ENCODE measurements at regions not wholly inside any gene's neighbourhood (a gene's known extent, or its start where the extent isn't known, plus 50 kb on each side); places are given as distances from the start of the nearest gene placed in this dataset.

DNA sequence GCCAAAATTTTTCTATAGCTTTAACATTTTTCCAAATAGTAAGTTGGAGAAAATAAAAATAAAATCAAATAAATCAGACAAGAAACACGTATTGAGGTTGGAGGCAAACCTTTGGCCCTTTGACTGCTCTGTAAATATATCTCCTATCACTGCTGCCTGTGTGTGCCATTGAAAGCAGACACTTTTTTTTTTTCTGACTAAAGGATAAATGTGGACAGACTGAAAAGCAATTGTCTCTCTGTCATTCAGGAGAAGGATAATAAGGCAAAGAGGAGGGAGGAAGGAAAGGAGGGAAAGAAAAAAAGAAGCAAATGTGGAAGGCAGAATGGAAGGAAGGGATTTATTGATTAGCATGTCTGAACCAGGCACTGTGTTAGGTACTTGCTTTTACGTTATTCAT lies 85.2 kb upstream of the SULF2 start:
- no peak for DNase-seq (ENCODE audit: low read depth)

DNA sequence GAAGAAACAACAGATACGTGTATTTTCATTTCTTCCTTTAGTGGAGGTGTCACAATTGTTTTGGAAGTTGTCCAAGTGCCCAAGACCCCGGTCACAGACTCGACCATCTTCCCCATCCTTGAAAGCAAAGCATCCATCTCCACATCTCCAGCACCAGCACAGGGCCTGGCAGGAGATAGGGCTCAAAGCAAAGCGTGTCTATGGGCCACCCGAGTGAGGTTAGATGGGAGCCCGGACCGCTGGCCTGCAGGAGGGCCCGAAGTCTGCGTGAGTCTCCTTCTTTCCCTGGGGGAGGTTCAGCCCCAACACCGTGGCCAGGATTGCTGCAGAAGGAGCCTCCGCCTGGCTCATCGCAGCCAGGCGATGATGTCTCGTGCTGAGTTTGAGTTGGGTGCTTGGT lies 83.5 kb upstream of the SULF2 start:
- DNase-seq (ENCODE audit: low read depth) = no peak

DNA sequence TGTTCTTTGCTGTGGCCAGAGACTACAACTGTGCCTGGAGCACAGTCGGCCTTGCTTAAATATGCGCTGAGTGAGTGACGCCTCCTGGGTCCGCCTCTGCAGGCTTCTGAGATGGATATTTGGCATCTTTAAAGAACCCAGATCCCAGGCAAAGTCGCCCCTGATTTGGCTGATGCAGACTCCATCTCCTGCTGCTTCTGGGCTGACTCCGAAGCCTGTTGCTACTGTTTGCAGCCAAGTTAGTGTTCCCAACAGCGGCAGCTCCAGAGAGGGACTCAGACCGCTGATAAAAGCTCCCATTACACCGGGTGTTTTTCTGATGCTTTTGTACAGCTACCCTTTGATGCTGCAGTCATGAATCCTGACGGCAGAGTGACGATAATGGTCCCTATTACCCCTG lies 83.0 kb upstream of the SULF2 start:
- no peak for DNase-seq (ENCODE audit: low read depth)

DNA sequence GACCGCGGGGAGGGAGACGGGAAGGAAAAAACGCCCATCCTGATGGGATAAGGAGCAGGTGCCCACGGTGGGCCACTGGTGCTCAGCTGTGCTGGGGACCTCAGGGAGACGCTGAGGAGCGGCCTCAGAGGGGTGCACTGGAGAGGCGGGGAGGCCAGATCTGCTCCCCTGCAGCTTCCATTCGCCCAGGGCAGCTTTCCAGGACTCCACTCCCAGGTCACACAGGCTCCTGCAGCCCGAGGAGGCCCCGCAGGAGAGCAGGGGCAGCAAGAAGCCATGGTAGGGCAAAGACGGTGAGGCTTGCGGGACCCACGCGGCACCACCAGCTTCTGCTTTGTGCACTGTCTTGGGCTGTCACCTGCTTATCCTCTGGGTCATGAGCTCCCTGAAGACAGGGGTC lies 82.5 kb upstream of the SULF2 start:
- DNase-seq (ENCODE audit: low read depth) = no peak

DNA sequence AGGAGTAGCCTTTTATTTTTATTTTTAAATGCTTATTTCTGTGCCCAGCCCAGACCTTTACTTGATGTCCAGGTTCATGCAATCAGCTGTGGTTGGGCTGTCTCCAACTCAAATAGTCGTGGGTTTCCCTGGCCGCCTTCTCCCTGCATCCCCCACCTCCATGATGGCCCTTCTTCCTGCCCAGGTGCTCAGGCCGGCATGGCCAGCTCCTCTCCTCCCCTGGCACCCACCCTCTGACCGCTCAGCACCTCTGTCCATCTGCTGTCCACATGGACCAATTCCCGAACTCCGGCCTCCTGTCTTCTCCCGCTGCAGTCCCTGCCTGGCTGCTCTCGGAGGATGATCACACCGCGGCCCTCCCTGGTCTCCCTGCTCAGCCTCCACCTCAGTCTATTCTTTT lies 81.2 kb upstream of the SULF2 start:
- no peak for DNase-seq (ENCODE audit: low read depth)

DNA sequence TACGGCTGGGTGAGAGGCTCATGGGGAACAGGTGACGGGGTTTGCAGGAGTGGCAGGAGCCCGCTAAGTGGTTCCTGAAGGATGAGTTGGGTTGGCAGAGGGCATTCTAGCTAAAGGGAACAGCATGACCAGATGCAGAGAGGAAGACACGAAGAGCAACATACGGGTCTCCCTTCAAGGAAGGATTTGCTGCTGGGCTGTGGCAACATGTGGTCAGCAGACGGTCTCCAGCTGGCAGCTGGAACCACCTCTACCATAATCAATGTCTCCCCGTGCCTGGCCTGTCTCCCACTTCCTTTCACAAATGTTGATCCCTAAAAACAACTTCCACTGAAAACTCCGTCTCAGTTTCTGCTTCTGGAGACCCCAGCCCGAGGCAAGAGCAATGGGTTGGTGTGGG lies 80.6 kb upstream of the SULF2 start:
- DNase-seq (ENCODE audit: low read depth) = no peak

DNA sequence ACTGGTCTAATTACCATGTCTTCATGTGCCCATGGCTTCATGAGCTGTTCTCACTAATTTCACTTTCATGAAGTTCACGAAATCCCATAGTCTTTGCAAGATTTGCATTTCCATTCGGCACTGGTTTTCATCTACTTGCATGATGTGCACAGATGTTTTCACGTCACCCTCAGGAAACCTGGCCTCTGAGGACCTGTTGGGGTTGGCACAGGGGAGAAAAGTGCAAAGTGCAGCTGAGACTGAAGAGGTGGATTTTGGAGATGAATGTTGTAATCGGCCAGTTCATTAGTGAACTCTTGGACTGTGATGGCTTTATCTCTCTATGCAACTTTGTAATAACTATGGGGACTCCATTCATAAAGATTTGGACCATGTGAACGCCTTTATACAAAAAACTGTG lies 80.2 kb upstream of the SULF2 start:
- DNase-seq (ENCODE audit: low read depth) = no peak

DNA sequence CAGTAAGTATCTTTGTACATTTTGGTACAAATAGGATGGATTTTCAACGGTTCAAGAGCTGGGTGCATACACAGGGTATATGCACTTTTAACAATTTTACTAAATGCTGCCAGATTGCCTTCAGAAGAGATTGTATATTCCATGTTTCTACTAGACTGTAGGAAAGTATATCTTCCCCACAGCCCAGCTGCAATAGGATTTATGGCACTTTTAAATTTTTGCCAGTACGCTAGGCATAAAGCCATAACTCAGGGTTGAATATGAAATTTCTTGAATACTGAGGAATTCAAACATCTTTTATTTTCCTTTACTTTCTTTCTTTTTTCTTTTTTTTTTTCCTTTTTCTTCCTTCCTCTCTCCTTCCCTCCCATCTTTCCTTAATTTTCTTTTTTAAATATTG lies 78.7 kb upstream of the SULF2 start:
- DNase-seq (ENCODE audit: low read depth) = no peak

DNA sequence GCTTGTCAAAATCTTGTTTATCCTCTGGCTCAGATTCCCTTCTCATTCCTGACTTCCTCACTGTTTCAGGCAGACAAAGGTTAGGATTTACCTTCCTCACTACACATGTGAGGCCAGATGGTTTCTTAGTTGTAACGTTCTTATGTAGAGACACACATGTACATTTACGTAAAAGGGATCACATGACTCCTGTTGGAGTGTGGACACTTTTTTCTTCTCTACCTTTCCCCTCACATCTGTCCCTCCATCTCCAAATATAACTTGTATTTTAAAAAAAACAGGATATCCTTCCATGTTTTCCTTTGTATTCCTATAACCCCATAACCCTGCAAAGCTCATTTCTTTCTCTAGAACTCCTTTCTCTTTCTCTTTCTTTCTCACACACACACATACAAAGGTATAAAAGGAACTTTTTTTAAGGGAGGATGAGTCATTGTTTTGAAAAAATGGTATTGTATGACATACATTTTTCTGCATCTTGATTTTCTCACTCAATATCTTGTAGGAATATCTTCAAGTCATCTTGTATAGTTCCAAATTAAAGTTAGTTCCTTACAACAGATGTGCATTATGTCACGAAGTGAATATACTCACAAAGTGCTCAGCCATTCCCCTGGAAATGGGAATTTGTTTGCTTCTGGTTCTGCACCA lies 78.2 kb upstream of the SULF2 start:
- no peak for DNase-seq (ENCODE audit: low read depth)

DNA sequence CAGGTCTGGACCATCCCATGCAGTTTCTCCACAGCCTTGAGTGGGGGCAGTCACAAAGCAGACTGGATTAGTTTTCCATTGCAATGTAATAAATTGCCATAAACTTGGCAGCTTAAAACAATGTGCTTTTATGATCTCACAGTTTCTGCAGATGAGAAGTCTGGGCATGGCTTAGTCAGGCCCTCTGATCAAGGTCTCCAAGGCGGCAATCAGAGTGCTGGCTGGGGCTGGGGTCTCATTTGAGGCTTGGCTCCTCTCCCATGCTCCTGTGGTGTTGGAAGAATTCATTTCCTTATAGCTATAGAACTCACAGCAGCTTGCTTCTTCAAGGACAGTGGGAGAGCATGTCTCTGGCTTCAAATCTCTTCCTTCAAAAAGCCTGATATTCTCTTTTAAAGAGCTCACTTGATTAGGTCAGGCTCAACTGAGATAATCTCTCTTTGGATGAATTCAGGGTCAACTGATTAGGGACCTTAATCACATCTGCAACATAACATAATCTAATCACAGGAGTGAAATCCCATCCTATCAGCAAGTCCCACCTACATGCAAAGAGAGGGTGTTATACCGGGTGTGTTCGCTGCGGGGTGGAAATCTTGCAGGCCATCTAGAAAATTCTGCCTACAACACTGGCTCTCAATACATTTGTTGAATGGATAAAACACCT lies 77.4 kb upstream of the SULF2 start:
- no peak for DNase-seq (ENCODE audit: low read depth)

DNA sequence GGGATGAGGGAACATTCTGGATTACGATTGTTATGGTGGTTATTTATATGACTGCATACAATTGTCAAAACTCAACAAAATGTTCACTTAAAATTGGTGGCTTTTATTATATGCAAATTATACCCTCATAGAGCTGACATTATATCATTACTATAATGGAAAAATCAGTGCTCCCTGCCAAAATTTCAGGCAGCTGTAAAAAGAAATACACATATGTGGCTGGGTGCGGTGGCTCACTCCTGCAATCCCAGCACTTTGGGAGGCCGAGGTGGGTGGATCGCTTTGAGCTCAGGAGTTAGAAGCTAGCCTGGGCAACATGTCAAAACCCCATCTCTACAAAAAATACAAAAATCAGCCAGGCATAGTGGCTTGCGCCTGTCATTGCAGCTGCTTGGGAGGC lies 75.8 kb upstream of the SULF2 start:
- no peak for DNase-seq (ENCODE audit: low read depth)

DNA sequence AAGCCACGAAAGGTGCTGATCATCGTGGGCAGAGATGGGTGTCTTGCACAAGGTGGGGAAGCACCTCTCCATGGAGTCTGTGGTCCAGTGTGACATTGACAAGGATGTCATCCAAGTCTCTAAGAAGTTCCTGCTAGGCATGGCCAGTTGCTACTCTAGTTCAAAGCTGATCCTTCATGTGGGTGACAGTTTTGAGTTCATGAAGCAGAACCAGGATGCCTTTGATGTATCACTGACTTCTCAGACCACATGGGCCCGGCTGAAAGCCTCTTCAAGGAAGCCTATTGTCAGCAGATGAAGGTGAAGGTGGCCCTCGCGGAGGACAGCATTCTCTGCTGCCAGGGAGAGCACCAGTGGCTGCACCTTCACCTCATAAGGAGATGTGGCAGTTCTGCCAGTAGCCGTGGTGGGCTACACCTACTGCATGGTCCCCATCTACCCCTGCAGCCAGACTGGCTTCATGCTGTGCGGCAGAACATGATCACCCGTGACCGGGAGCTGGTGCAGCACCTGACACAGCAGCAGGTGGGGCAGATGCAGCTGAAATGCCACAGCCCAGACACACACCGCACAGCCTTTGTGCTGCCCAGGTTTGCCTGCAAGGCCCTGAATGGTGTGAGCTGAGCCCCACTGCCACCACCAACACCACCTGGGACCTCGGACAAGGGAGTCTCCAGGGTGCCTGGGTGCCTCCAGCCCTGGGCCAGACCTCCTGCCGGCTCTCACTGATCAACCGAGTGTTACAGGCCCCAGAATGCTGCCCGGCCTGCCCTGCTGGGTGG lies 75.0 kb upstream of the SULF2 start:
- no peak for DNase-seq (ENCODE audit: low read depth)

DNA sequence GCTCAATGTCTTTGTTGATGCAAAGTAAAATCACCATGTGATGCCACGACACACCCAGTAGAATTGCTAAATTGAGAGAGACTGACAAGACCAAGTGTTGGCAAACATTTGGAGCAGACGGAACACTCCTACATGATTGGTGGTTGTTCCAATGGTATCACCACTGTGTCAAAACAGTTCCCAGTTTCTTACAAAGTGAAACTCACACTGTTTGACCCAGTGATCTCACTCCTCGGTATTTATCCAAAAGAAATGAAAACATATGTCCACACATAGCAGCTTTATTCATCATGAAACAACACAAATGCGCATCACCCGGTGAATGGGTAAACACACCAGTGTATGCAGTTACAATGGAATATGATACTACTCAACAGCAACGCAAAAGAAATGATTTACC lies 74.0 kb upstream of the SULF2 start:
- DNase-seq (ENCODE audit: low read depth) = no peak

DNA sequence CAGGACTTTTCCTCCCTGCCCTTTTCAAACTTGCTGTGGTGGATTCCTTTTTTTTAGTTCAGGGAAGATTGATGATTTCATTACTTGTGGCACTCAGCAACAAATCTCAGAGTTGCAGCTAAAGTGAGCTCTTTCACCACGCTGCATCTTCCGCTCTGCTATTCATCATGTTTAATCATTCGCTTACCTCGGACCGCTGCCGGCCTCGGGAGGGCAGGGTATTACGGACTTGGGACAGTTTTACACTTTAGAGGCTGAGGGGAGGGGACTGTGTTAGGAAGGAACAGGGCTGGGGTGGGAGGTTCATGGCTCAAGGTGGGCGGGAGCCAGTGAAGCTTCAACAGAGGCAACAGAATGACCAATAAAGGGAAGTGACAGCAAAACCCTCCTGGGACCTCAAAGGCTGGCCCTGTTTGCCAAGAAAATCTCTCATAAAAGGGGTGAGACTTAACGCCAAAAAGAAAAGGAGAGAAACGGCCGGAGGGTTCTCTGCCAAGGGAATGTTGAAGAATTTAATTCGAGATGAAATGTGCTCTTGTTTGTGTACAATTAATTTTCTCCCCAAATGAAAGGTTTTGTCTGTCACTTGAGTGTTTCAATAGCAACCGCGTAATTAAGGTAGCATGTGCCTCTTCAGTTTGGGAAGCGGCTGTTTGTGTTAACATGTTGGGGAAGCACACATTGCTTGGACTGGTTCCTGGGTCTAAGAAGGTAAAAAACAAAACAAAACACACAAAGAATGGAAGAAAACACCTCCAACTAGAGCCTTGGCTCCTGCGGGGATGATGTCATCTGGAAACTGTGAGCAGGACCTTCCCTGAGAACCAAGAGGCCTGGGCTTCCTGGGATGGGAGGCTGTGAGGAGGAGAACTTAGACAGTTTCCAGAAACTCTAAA lies 72.5 kb upstream of the SULF2 start:
- peak; percentile 90 for DNase-seq (ENCODE audit: low read depth)

DNA sequence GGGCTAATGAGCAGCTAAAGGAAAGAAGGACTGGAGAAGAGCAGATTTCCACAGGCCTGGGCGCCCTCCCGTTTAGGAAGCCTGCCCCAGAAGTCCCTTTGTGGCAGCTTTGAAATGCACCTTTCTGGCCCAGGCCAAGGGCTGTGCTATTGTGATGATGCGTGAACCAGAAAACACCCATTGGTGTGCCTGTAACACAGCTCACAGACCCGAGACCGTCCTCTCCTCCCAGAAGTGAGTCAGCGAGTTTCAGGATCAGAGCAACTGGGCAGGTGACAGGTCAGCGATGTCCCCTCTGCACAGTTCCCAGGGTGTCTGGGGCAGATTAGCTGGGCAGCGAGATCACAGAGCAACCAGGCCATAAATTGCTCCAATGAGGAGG lies 71.9 kb upstream of the SULF2 start:
- no peak for DNase-seq (ENCODE audit: low read depth)

DNA sequence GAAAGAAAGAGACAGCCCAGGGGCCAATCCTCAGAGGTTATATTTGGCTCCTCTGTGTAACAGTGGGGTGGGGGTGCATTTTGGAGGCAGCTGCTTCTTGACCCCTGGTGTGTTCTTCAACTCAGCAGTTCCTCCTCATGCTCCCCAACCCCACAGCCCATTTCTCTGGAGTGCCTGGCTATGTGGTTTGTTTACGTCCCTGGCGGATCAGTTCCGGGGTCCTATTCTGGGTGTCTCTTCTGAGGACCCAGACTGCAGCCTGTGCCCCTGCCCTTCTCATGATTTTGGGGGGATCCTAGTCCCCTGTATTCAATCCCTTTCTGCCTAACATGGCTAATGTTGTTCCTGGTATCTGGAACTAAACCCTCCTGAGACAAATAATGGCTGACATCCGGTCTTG lies 70.5 kb upstream of the SULF2 start:
- DNase-seq (ENCODE audit: low read depth) = no peak

DNA sequence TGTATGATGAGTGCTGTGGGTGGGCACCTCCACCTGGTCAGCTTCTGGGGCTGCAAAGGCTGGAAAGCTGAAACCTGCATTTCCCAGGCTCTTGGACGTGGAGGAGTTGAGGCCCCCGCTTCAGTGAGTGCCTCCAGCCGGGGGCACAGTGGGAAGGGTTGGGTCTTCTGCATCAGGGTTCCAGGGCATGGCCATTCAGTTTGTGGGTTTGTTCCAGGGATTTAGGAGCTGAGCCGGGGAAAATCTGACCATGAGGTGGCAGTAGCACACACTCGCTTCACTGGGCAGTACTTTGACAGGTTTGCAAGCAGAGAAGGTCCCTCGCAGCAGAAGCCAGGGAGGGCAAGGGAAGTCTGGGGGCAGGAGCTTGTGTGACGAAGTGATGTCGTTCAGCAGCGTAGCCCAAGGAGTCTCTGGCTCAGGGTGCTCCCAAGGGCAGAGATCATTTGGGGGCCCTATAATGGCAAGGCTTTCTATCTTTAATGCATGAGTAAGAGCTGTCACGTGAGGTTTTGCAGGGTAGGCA lies 69.5 kb upstream of the SULF2 start:
- DNase-seq (ENCODE audit: low read depth) = peak; percentile 44

DNA sequence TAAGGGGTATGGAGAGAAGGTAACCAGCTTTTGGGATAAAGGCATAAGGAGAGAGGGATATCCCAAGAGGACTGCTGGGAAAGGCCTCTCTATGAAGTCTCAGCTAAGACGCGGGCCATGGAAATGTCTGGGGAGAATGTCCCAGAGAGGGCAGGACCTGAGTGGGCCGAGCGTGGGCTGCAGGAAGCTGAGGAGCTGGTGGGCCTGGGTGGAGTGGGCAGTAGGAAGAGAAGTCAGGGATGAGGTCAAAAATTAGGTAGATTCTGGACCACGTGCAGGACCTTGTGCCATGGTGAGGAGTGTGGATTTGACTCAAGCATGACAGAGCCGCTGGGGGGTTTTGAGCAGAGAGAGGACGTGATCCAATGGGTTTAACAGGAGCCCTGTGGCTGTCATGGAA lies 66.5 kb upstream of the SULF2 start:
- no peak for DNase-seq (ENCODE audit: low read depth)

DNA sequence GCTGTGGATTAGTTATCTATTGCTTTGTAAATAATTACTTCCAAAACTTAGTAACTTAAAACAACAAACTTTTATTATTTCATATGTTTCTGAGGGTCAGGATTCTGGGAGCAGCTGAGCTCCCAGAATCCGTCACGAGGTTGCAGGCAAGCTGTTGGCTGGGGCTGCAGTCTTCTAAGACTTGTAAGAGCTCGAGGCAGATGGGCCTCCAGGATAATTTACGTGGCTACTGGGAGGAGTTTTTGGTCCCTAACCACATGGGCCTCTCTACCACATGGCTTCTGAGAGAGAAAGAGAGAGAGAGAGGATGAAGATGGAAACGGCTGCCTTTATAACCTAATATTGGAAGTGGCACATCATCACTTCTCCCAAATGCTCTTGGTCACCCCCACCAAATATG lies 64.9 kb upstream of the SULF2 start:
- DNase-seq (ENCODE audit: low read depth) = no peak

DNA sequence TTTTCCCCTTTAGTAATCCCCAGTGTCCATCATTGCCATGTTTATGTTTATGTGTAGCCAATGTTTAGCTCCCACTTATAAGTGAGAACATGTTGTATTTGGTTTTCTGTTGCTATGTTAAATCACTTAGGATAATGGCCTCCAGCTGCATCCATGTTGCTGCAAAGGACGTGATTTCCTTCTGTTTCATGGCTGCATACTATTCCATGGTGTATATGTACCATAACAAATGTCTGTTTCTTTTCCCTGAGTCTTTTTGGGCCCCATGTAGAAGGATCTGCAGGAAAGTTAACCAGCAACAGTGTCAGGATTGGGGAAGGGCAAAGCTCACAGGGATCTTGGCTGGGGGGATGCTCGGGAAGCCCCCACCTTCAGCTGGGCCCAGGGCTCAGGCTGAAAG lies 64.3 kb upstream of the SULF2 start:
- no peak for DNase-seq (ENCODE audit: low read depth)

DNA sequence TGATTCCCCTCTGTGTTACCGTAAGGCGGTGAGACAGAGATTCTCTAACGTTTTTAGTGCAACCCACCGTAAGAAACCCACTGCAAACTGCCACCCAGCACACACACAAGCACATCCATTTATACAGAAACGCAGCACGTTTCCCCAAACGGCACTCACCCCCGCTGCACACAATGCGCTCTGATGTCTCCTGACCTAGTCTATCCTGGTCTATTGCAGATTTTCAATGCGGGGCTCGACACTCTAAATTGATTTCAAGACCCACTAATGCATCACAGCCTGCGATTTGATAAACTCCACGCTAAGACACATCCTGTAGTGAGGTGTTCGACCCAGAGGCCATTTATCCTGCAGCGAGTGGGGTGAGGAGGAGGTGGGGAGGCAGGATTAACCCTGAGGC lies 63.7 kb upstream of the SULF2 start:
- no peak for DNase-seq (ENCODE audit: low read depth)

DNA sequence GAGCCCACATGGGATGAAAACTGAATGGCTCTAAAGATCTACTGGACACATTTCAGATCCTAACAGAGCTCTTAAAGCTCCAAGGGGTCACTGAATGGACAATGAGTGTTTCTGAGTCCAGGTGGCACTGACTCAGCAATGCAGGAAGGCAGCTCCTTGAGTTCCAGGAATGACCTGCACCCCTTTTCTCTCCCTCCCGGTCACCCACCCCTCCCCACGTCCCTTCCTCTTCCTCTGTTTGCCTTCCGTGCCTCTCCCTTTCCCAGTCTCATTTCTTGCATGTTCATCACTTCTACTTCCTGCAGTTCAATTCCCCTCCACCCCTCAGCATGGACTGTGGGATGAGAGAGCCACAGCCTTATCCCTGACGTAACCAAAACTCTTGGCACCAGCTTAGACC lies 63.3 kb upstream of the SULF2 start:
- DNase-seq (ENCODE audit: low read depth) = peak; percentile 78
